ENCODE measurements at regions not wholly inside any gene's neighbourhood (a gene's known extent, or its start where the extent isn't known, plus 50 kb on each side); places are given as distances from the start of the nearest gene placed in this dataset.
A peak's percentile ranks its signal among the peaks of the same experiment; 100 is the strongest.

DNA sequence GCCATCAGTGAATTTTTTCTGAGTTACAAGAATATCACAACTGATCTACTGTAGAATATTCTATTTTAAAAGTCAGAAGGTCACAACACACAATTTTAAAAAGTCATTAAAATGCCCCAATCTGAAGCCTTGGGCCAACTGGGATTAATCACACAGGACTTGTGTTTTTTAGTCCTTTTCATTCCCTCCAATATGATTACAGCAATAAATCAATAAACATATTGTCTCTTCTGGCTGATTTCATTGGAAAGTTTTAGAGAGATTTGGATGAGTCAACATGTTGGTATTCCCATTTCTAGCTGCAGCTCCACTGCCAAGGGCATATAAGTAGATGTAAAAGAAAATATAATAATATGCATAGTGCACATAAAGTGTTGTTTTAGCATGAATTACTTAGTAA lies 85.8 kb downstream of the NIBAN1 start:
- no peak overlapping the region for H3K4me3 ChIP-seq (ENCODE audit: low read length)
- TF ChIP-seq CTCF (IDR thresholded peaks at IDR 0.05; ENCODE audit: low read depth, low read length) (no peak), EZH2phosphoT487 (IDR thresholded peaks at IDR 0.05; ENCODE audit: low read depth) (no peak)
- H3K79me2 ChIP-seq (ENCODE audit: low read length): peaks cover 59% of the 10 kb centered on the region
- peaks cover 45% of the 10 kb centered on the region for H3K36me3 ChIP-seq (replicated peaks; ENCODE audit: low read depth, low read length)
- H3K9me3 ChIP-seq (ENCODE audit: insufficient read depth, low read length): no peaks in the 10 kb centered on the region
- no peak overlapping the region for H2AFZ ChIP-seq (ENCODE audit: low read depth, low read length)
- H4K20me1 ChIP-seq (ENCODE audit: insufficient read depth, low read length): no peaks in the 10 kb centered on the region
- H3K27ac ChIP-seq (ENCODE audit: low read length): no peak overlapping the region
- no peak overlapping the region for H3K4me2 ChIP-seq (ENCODE audit: low read length)
- H3K9ac ChIP-seq (ENCODE audit: low read length): no peak overlapping the region
- no peaks in the 10 kb centered on the region for H3K27me3 ChIP-seq (ENCODE audit: low read depth, low read length)
- H3K4me1 ChIP-seq (ENCODE audit: low read length): peaks cover 79% of the 10 kb centered on the region

DNA sequence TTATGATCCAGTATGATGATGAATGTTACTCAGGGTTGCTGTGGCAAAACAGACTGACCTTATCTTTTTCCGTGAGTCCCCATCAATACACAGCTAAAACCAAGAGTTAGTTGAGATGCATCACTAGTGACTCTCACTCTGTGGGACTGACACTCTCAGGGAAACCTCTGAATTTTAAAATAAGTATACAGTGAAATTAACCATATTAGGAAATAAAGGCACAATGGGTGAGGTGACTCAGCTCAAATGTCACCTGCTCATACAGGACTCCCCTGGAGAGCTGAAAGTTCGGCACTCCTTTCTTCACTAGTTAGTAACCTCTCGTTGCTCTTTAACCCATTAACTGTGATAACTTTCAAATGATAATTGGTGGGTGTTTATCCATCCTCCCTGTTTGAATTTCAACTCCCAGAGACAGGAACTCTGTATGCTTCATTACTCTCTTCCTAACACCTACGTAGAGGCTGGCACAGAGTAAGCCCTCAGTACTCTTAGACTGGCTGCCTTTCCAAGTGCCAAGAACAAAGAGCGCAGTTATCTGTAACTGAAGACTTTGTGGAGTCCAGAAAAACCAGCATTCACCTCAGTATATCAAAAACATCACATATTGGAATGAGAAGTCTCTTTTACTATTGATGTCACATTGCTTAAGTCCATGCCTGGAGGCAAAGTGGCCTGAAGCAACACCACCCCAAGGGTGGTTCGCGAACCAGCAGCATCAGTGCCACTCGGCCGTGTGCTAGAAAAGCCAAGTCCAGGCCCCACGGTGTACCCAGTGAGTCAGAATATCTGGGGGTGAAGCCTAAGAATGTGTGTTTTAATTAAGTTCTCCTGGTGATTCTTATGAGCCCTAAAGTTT lies 91.1 kb downstream of the NIBAN1 start:
- no peaks in the 10 kb centered on the region for H4K20me1 ChIP-seq (ENCODE audit: insufficient read depth, low read length)
- H3K36me3 ChIP-seq (replicated peaks; ENCODE audit: low read depth, low read length): peaks cover 56% of the 10 kb centered on the region
- no peaks in the 10 kb centered on the region for H3K27me3 ChIP-seq (ENCODE audit: low read depth, low read length)
- TF ChIP-seq EZH2phosphoT487 (IDR thresholded peaks at IDR 0.05; ENCODE audit: low read depth) (no peak), CTCF (IDR thresholded peaks at IDR 0.05; ENCODE audit: low read depth, low read length) (no peak)
- H3K4me1 ChIP-seq (ENCODE audit: low read length): peaks cover 67% of the 10 kb centered on the region
- no peak overlapping the region; the same call in 1 of the 2 replicates for H2AFZ ChIP-seq (ENCODE audit: low read depth, low read length)
- H3K79me2 ChIP-seq (ENCODE audit: low read length): peaks cover 36% of the 10 kb centered on the region
- H3K4me3 ChIP-seq (ENCODE audit: low read length): peak overlapping the region; percentile 9; the same call in 1 of the 2 replicates
- peak overlapping the region; percentile 93 for H3K27ac ChIP-seq (ENCODE audit: low read length)
- H3K4me2 ChIP-seq (ENCODE audit: low read length): peak overlapping the region; percentile 56
- H3K9ac ChIP-seq (ENCODE audit: low read length): peak overlapping the region; percentile 71
- no peaks in the 10 kb centered on the region for H3K9me3 ChIP-seq (ENCODE audit: insufficient read depth, low read length)

DNA sequence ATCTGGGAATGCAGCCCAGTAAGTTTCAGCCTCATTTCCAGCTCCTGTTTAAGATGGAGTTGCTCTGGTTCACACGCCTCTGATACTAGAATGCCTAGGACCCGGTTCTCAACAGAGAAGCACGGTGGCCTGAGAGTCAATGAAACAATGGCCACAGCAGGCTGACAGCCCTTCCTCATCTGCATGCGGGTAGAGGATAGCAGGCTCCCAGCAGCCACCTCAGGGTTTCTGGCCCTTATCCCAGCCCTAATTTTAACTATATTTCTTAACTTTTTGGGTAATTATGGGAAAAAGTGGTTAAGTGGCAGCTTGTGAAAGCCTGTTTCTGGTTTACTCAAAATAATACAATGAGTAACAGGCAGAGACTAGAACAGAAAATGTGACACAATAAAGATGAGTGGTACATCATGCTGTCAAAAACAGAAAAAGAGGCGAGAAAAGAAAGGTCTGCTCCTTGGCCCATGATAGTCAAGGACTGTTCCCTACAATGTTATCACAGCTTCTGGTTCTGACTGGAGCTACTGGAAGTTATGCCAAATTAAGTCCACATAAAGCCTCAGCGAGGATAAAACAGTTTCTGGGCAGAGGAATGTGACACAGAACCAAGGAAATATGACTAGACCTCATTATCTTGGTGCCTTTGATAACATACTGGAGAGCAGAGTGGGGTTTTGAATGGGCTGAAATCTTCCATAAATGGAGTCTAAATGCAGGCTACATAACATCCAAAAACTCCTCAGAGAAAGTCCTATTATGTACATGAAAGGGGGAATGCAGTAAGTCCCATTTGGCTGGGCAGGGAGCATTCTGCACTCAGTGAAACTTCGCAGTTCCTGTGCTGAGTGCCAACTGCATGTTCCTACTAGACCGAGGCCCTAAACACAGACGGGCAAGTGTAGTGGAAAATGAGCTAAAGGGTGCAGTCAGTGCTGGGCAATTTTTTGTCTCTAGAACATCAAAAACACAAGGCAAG lies 92.1 kb downstream of the NIBAN1 start:
- peak overlapping the region; percentile 56 for H3K4me2 ChIP-seq (ENCODE audit: low read length)
- peak overlapping the region; percentile 71 for H3K9ac ChIP-seq (ENCODE audit: low read length)
- H3K79me2 ChIP-seq (ENCODE audit: low read length): peaks cover 33% of the 10 kb centered on the region
- peaks cover 67% of the 10 kb centered on the region for H3K4me1 ChIP-seq (ENCODE audit: low read length)
- no peaks in the 10 kb centered on the region for H4K20me1 ChIP-seq (ENCODE audit: insufficient read depth, low read length)
- H2AFZ ChIP-seq (ENCODE audit: low read depth, low read length): no peak overlapping the region
- H3K27me3 ChIP-seq (ENCODE audit: low read depth, low read length): no peaks in the 10 kb centered on the region
- TF ChIP-seq EZH2phosphoT487 (IDR thresholded peaks at IDR 0.05; ENCODE audit: low read depth) (no peak), CTCF (IDR thresholded peaks at IDR 0.05; ENCODE audit: low read depth, low read length) (no peak)
- peak overlapping the region; percentile 93 for H3K27ac ChIP-seq (ENCODE audit: low read length)
- H3K4me3 ChIP-seq (ENCODE audit: low read length): peak overlapping the region; percentile 5; the same call in 1 of the 2 replicates
- peaks cover 55% of the 10 kb centered on the region for H3K36me3 ChIP-seq (replicated peaks; ENCODE audit: low read depth, low read length)
- H3K9me3 ChIP-seq (ENCODE audit: insufficient read depth, low read length): no peaks in the 10 kb centered on the region
